MM.1S (cell line): ENCODE measurements at regions not wholly inside any gene's neighbourhood (a gene's known extent, or its start where the extent isn't known, plus 50 kb on each side); places are given as distances from the start of the nearest gene placed in this dataset.

Source experiments
- DNase-seq: peaks from one replicate; pipeline ENCODE4 v3.0.0-alpha.2; 2015
- H2AFZ ChIP-seq: fragments of 300-600 bp; sonication (generic); 2 replicates; pipeline ENCODE4 v1.6.0; 2016; ENCODE audit warnings: antibody characterized with exemption, low read length
- H3F3A ChIP-seq: fragments of 300-600 bp; sonication (generic); 2 replicates; pipeline ENCODE4 v1.6.1; 2016; ENCODE audit warnings: mild to moderate bottlenecking, antibody characterized with exemption, low read length, moderate library complexity, mixed read lengths; ENCODE audit not compliant: insufficient read depth
- H3K27ac ChIP-seq: fragments of 300-600 bp; sonication (generic); 2 replicates; pipeline ENCODE4 v1.5.1; 2016; ENCODE audit warnings: mild to moderate bottlenecking, low read length
- H3K27me3 ChIP-seq: fragments of 300-600 bp; sonication (generic); replicated peaks from 2 replicates; pipeline ENCODE4 v1.6.0; 2016; ENCODE audit warnings: low read length; ENCODE audit not compliant: insufficient read depth
- H3K36me3 ChIP-seq: fragments of 300-600 bp; sonication (generic); replicated peaks from 2 replicates; pipeline ENCODE4 v1.6.1; 2016; ENCODE audit warnings: mild to moderate bottlenecking, low read length, mixed read lengths; ENCODE audit not compliant: insufficient read depth
- H3K4me1 ChIP-seq: fragments of 300-600 bp; sonication (generic); 2 replicates; pipeline ENCODE4 v1.6.1; 2016; ENCODE audit warnings: low read length, mixed read lengths
- H3K4me2 ChIP-seq: fragments of 300-600 bp; sonication (generic); 2 replicates; pipeline ENCODE4 v1.6.0; 2016; ENCODE audit warnings: low read depth, low read length
- H3K4me3 ChIP-seq: fragments of 300-600 bp; sonication (generic); 2 replicates; pipeline ENCODE4 v1.5.1; 2016; ENCODE audit warnings: low read length, mixed read lengths
- H3K79me2 ChIP-seq: fragments of 300-600 bp; sonication (generic); 2 replicates; pipeline ENCODE4 v1.6.1; 2016; ENCODE audit warnings: mixed run types, low read length, mixed read lengths
- H3K9ac ChIP-seq: fragments of 300-600 bp; sonication (generic); 2 replicates; pipeline ENCODE4 v1.6.1; 2016; ENCODE audit warnings: low read length, mixed read lengths
- H3K9me2 ChIP-seq: fragments of 300-600 bp; sonication (generic); replicated peaks from 2 replicates; pipeline ENCODE4 v1.6.1; 2016; ENCODE audit warnings: mild to moderate bottlenecking, low read length, mixed read lengths; ENCODE audit not compliant: insufficient read depth
- H3K9me3 ChIP-seq: fragments of 300-600 bp; sonication (generic); replicated peaks from 2 replicates; pipeline ENCODE4 v1.6.1; 2016; ENCODE audit warnings: mild to moderate bottlenecking, low read length, mixed read lengths; ENCODE audit not compliant: insufficient read depth
- H4K20me1 ChIP-seq: fragments of 300-600 bp; sonication (generic); 2 replicates; pipeline ENCODE4 v1.6.1; 2016; ENCODE audit warnings: mild to moderate bottlenecking, low read length, moderate library complexity, mixed read lengths; ENCODE audit not compliant: insufficient read depth
- CTCF ChIP-seq: fragments of 300-600 bp; sonication (generic); IDR thresholded peaks from 2 replicates; pipeline ENCODE4 v1.5.1; 2016; ENCODE audit warnings: antibody characterized with exemption, low read length, mixed read lengths
- EZH2 ChIP-seq: fragments of 300-600 bp; sonication (generic); optimal IDR thresholded peaks from 2 replicates; pipeline ENCODE3; 2017; ENCODE audit warnings: low read depth, mild to moderate bottlenecking, antibody characterized with exemption, low read length, mixed read lengths
- EZH2phosphoT487 ChIP-seq: fragments of 300-600 bp; sonication (generic); IDR thresholded peaks from 2 replicates; pipeline ENCODE4 v1.6.1; 2018; ENCODE audit warnings: antibody characterized with exemption, low read length

DNA sequence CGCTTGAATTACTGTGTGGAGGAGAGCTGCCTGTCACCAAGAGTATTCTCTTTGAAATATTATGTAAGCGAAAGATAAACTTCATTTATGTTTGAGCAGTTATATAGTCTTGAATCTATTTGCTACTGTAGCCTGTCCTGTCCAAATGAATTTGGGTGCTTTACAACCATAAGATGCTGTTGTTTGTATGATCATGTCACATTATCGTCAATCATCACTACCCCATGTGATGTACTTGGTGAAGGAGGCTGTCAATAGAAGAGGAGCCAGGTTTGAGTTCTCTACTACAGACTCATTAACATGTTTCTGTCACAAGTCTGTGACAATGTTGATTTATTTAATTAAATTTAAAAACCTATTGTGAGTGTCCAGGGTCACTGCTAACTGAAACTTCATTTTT is 403.3 kb upstream of the MEF2C start:
- TF ChIP-seq CTCF, result no peak
- TF ChIP-seq EZH2phosphoT487, result no peak
- TF ChIP-seq EZH2, result no peak
- no peaks in the 10 kb centered on the region for H3K27me3 ChIP-seq
- no peak overlapping the region for H3K4me2 ChIP-seq
- no peak for DNase-seq
- H3K79me2 ChIP-seq, result no peaks in the 10 kb centered on the region
- no peak overlapping the region for H2AFZ ChIP-seq
- no peaks in the 10 kb centered on the region for H4K20me1 ChIP-seq
- no peak overlapping the region for H3K27ac ChIP-seq
- H3K4me3 ChIP-seq, result no peak overlapping the region
- peaks cover 19% of the 10 kb centered on the region for H3K4me1 ChIP-seq
- H3F3A ChIP-seq, result no peaks in the 10 kb centered on the region
- no peaks in the 10 kb centered on the region for H3K36me3 ChIP-seq
- no peaks in the 10 kb centered on the region for H3K9me3 ChIP-seq
- H3K9ac ChIP-seq, result no peak overlapping the region
- no peaks in the 10 kb centered on the region for H3K9me2 ChIP-seq

GRCh38 chr5:89283728-89284493 is 400.9 kb upstream of the MEF2C start:
- H3K9me3 ChIP-seq, result no peaks in the 10 kb centered on the region
- H3K79me2 ChIP-seq, result no peaks in the 10 kb centered on the region
- no peaks in the 10 kb centered on the region for H3K27me3 ChIP-seq
- TF ChIP-seq CTCF (peak; percentile 18), EZH2 (no peak), EZH2phosphoT487 (no peak)
- no peak overlapping the region for H3K4me3 ChIP-seq
- H3K27ac ChIP-seq, result no peak overlapping the region
- no peak overlapping the region for H2AFZ ChIP-seq
- H3K9ac ChIP-seq, result no peak overlapping the region
- no peak for DNase-seq
- H3K36me3 ChIP-seq, result no peaks in the 10 kb centered on the region
- peak overlapping the region; percentile 5; the same call in 1 of the 2 replicates for H3K4me2 ChIP-seq
- H3K4me1 ChIP-seq, result peaks cover 31% of the 10 kb centered on the region
- no peaks in the 10 kb centered on the region for H4K20me1 ChIP-seq
- H3K9me2 ChIP-seq, result no peaks in the 10 kb centered on the region
- no peaks in the 10 kb centered on the region for H3F3A ChIP-seq

DNA sequence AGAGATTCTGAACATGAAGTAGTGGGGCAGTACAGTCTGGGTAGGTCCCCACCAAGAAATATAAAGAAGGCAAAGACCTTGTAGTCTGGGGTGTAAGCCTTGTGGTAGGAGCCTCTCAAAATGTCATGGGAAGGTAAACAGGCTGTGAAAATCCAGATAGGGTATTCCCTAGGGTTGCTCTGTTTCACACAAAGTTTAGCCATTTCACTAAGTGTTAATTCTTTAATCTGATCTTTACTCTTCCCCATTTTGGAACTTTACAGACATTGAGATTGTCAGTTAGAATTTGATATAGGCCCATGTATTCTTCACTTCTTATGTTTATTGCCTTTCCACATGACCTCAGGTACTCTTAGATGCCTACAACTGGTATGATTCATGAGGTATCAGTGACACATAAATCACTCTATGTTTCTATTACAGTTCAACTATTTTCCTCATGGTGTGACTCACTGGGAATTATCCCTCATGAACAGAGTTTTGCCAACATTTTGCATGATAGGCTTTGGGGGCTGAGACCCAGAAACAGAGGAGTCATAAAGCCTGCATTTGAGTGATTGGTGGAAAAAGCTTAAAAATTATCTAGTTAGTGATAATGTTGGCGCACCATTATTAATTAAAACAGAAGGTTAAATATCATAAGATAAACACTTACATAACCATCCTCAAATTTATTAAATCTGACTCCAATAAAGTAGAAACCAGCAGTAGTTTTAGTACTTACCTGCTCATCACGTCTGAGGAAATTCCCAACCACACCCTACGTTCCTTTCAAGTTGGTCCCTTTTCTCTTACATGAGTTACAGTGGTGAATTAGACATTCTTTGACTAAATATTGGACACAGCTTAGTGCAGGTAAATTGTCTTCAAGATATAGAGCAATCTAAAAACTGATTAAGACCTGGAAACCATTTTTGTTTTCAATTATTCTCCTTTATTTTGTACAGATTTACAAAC is 399.8 kb upstream of the MEF2C start:
- no peaks in the 10 kb centered on the region for H3K36me3 ChIP-seq
- no peaks in the 10 kb centered on the region for H3K79me2 ChIP-seq
- DNase-seq, result no peak
- H3K9me2 ChIP-seq, result no peaks in the 10 kb centered on the region
- H2AFZ ChIP-seq, result no peak overlapping the region
- H3K9me3 ChIP-seq, result no peaks in the 10 kb centered on the region
- peaks cover 31% of the 10 kb centered on the region for H3K4me1 ChIP-seq
- H3K9ac ChIP-seq, result no peak overlapping the region
- H3F3A ChIP-seq, result no peaks in the 10 kb centered on the region
- no peak overlapping the region for H3K4me2 ChIP-seq
- H4K20me1 ChIP-seq, result no peaks in the 10 kb centered on the region
- no peaks in the 10 kb centered on the region for H3K27me3 ChIP-seq
- H3K4me3 ChIP-seq, result no peak overlapping the region
- H3K27ac ChIP-seq, result no peak overlapping the region
- TF ChIP-seq EZH2phosphoT487 (no peak), CTCF (no peak), EZH2 (no peak)
